ENCODE measurements at regions not wholly inside any gene's neighbourhood (a gene's known extent, or its start where the extent isn't known, plus 50 kb on each side); places are given as distances from the start of the nearest gene placed in this dataset.

DNA sequence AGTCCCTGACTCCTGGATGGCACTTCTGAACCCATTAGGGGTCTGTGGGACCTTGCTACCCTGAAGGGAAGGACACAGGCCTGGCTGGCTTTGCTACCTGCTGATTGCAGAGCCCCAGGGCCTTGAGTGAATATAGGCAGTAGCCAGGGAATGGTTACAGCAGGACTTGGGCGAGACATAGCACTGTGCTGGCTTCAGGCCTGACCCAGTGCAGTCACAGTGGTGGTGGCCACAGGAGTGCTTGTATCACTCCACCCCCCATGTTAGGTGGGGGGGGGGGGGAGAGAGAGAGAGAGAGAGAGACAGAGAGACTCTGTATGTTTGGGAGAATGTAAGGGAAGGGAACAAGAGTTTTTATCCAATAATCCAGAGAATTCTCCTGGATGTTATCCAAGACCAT lies 439.3 kb upstream of the ZNF608 start:
- H3K4me1 ChIP-seq, result peaks cover 10% of the 10 kb centered on the region
- peak overlapping the region; percentile 10 for H3K27ac Mint-ChIP-seq
- no peak overlapping the region for H3K4me2 ChIP-seq
- H3K27me3 Mint-ChIP-seq (ENCODE audit: insufficient read depth, low read depth), result no peaks in the 10 kb centered on the region
- H4K20me1 ChIP-seq (ENCODE audit: low read depth), result no peaks in the 10 kb centered on the region
- no peaks in the 10 kb centered on the region for H3K36me3 ChIP-seq
- no peak overlapping the region for H3K4me3 ChIP-seq
- H3K4me1 Mint-ChIP-seq, result peaks cover 32% of the 10 kb centered on the region
- no peaks in the 10 kb centered on the region for H3K9me3 ChIP-seq (ENCODE audit: low read depth)
- H3F3A ChIP-seq (ENCODE audit: low read depth), result no peaks in the 10 kb centered on the region
- H3K27ac ChIP-seq, result no peak overlapping the region
- no peak overlapping the region for H3K9ac ChIP-seq
- no peak for TF ChIP-seq EZH2 (IDR thresholded peaks at IDR 0.05)
- H2AFZ ChIP-seq (replicated peaks), result no peak overlapping the region
- H3K79me2 ChIP-seq (ENCODE audit: low read depth), result no peaks in the 10 kb centered on the region
- no peak for DNase-seq (ENCODE audit: low spot score)
- no peak overlapping the region for H3K4me3 Mint-ChIP-seq
- H3K27me3 ChIP-seq, result no peaks in the 10 kb centered on the region
- H3K36me3 Mint-ChIP-seq, result no peaks in the 10 kb centered on the region
- peaks cover 2% of the 10 kb centered on the region for H3K9me3 Mint-ChIP-seq

DNA sequence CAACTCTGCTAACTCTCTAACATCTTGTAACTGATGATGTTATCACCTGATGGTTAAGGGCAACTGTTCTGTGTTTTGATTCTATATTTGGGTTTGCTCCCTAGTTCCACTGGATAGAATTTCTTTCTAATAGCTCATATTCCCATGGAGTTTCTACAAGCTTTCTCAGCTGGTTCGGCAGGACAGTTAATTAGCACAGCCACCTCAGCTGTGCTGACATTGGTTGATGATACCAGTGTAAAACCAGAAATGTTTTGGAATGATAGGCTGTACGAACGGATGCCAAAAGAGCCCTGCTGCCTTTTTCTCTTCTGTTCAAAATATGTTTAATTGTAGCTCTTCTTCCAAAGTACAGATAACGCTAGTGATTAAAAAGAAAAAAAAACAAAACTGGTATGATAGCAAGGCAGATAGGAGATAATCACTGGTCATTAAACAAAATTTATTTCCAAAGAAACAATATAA lies 440.5 kb upstream of the ZNF608 start:
- H3K27ac Mint-ChIP-seq, result no peak overlapping the region
- H3K4me3 Mint-ChIP-seq, result no peak overlapping the region
- H3K79me2 ChIP-seq (ENCODE audit: low read depth), result no peaks in the 10 kb centered on the region
- peaks cover 2% of the 10 kb centered on the region for H3K9me3 Mint-ChIP-seq
- H3K4me1 ChIP-seq, result peaks cover 19% of the 10 kb centered on the region
- H3K9ac ChIP-seq, result no peak overlapping the region
- H3K36me3 ChIP-seq, result no peaks in the 10 kb centered on the region
- no peak overlapping the region for H3K4me3 ChIP-seq
- H3K27me3 Mint-ChIP-seq (ENCODE audit: insufficient read depth, low read depth), result no peaks in the 10 kb centered on the region
- no peaks in the 10 kb centered on the region for H4K20me1 ChIP-seq (ENCODE audit: low read depth)
- peaks cover 44% of the 10 kb centered on the region for H3K4me1 Mint-ChIP-seq
- no peak overlapping the region for H2AFZ ChIP-seq (replicated peaks)
- no peaks in the 10 kb centered on the region for H3K9me3 ChIP-seq (ENCODE audit: low read depth)
- H3K27ac ChIP-seq, result no peak overlapping the region
- no peaks in the 10 kb centered on the region for H3K27me3 ChIP-seq
- no peaks in the 10 kb centered on the region for H3F3A ChIP-seq (ENCODE audit: low read depth)
- no peak overlapping the region for H3K4me2 ChIP-seq
- TF ChIP-seq, protein P1, sequence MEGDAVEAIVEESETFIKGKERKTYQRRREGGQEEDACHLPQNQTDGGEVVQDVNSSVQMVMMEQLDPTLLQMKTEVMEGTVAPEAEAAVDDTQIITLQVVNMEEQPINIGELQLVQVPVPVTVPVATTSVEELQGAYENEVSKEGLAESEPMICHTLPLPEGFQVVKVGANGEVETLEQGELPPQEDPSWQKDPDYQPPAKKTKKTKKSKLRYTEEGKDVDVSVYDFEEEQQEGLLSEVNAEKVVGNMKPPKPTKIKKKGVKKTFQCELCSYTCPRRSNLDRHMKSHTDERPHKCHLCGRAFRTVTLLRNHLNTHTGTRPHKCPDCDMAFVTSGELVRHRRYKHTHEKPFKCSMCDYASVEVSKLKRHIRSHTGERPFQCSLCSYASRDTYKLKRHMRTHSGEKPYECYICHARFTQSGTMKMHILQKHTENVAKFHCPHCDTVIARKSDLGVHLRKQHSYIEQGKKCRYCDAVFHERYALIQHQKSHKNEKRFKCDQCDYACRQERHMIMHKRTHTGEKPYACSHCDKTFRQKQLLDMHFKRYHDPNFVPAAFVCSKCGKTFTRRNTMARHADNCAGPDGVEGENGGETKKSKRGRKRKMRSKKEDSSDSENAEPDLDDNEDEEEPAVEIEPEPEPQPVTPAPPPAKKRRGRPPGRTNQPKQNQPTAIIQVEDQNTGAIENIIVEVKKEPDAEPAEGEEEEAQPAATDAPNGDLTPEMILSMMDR (IDR thresholded peaks at IDR 0.05), result no peak
- no peaks in the 10 kb centered on the region for H3K36me3 Mint-ChIP-seq
- DNase-seq (ENCODE audit: low spot score), result no peak

DNA sequence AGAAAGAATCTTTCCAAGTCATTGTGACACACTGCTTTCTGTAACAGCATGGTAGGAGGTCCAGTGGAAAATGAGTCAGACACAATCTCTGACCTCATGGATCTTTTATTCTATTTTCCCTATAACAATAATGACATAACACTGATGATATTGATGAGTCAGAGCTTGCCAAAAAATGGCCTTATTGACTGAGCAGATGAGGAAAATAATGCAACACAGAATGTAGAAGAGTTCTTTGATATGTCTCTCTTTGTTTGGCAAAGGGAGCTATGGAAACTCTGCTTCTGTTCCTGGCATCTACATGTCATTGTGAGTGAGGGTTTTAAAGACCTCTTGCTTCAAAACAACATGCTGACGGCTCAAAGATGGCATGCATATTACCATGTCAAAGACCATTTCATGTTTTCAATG lies 443.1 kb upstream of the ZNF608 start:
- Mint-ChIP-seq H3K27me3 (ENCODE audit: insufficient read depth, low read depth) (peaks cover 2% of the 10 kb centered on the region), H3K4me1 (peaks cover 51% of the 10 kb centered on the region), H3K4me3 (no peak overlapping the region), H3K27ac (peak overlapping the region; percentile 5), H3K36me3 (no peaks in the 10 kb centered on the region), H3K9me3 (no peaks in the 10 kb centered on the region)
- TF ChIP-seq EZH2phosphoT487 (IDR thresholded peaks at IDR 0.05) (no peak), EZH2 (IDR thresholded peaks at IDR 0.05) (no peak)
- TF ChIP-seq, protein P1 (IDR thresholded peaks at IDR 0.05), result no peak
- DNase-seq (ENCODE audit: low spot score), result no peak
- no peak overlapping the region for H3K9ac ChIP-seq
- no peaks in the 10 kb centered on the region for H4K20me1 ChIP-seq (ENCODE audit: low read depth)
- H2AFZ ChIP-seq (replicated peaks), result no peak overlapping the region
- no peaks in the 10 kb centered on the region for H3K79me2 ChIP-seq (ENCODE audit: low read depth)
- H3K4me3 ChIP-seq, result no peak overlapping the region
- H3F3A ChIP-seq (ENCODE audit: low read depth), result no peaks in the 10 kb centered on the region
- H3K9me3 ChIP-seq (ENCODE audit: low read depth), result no peaks in the 10 kb centered on the region
- H3K27ac ChIP-seq, result no peak overlapping the region
- peaks cover 19% of the 10 kb centered on the region for H3K4me1 ChIP-seq
- no peaks in the 10 kb centered on the region for H3K36me3 ChIP-seq
- H3K4me2 ChIP-seq, result no peak overlapping the region
- H3K27me3 ChIP-seq, result no peaks in the 10 kb centered on the region

DNA sequence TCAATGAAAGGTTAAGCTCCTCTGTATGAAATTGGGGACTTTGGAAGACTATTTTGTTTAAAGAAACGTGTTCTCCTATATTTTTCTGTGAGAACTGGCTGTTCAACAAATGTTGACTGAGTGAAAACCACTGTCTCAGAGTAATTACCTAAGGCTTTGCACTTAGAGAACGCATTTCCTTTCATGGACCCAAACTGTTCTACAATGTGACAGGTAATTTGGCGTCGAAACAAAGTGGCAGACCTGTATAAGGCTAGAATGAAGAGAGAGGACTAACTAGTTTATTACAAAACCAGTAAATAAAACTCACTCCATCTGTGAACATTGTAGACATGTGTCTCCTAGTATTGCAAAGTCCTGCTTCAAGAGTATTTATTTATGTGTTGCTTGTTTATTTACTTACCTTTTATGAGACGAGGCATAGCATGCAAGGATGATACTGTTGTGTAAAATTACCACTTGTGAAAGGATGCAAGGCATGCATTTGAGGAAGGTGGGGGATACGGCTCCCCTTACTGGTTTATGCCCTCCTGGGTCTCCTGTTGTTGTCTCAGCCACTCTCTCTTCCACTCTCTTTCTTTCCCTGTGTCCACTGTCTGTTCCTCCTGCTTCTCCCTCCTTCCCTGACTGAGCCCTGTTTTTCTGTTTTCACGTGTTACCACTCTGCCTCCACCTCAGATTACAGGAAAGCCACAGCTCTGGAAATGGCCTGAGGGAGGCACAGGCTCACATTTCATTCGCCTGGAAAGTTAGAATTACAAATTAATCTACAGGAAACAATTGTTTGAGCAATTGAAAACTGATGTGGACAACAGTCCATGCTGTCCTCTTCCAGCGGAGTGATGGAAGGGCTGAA lies 444.0 kb upstream of the ZNF608 start:
- no peak for DNase-seq (ENCODE audit: low spot score)
- Histone ChIP-seq H3K4me2 (no peak overlapping the region), H3K27ac (no peak overlapping the region), H3K9me3 (ENCODE audit: low read depth) (no peaks in the 10 kb centered on the region), H2AFZ (replicated peaks) (peak overlapping the region; percentile 95), H3K4me3 (no peak overlapping the region), H3K27me3 (no peaks in the 10 kb centered on the region), H3K79me2 (ENCODE audit: low read depth) (no peaks in the 10 kb centered on the region), H3K36me3 (no peaks in the 10 kb centered on the region), H3K4me1 (peaks cover 25% of the 10 kb centered on the region), H4K20me1 (ENCODE audit: low read depth) (no peaks in the 10 kb centered on the region), H3F3A (ENCODE audit: low read depth) (no peaks in the 10 kb centered on the region), H3K9ac (no peak overlapping the region)
- Mint-ChIP-seq H3K4me1 (peaks cover 58% of the 10 kb centered on the region), H3K9me3 (no peaks in the 10 kb centered on the region), H3K27me3 (ENCODE audit: insufficient read depth, low read depth) (peaks cover 3% of the 10 kb centered on the region), H3K4me3 (no peak overlapping the region), H3K27ac (peak overlapping the region; percentile 94), H3K36me3 (no peaks in the 10 kb centered on the region)
- TF ChIP-seq EZH2 (IDR thresholded peaks at IDR 0.05), result no peak
- TF ChIP-seq EZH2phosphoT487 (IDR thresholded peaks at IDR 0.05), result no peak
- TF ChIP-seq, protein P1 (IDR thresholded peaks at IDR 0.05), result no peak
